Spleen (tissue), 7 donors: ENCODE measurements at regions not wholly inside any gene's neighbourhood (a gene's known extent, or its start where the extent isn't known, plus 50 kb on each side); places are given as distances from the start of the nearest gene placed in this dataset.

Experiments
- POLR2A ChIP-seq, 3 donors: fragments of 450-650 bp; IDR thresholded peaks; one replicate each; pipeline ENCODE4 v1.5.1; 2017; ENCODE audit warnings: antibody characterized with exemption in 3 of 3, mild to moderate bottlenecking in 1 of 3
- TF ChIP-seq, protein P1 (sequence below), 11 experiments: fragments of 200-600 bp in 7 of 11; fragments of 450-650 bp in 4 of 11; sonication (generic) in 4 of 11; IDR thresholded peaks in 8 of 11; conservative IDR thresholded peaks in 3 of 11; 1 replicate in 7 of 11; 2 replicates in 4 of 11; pipeline versions ENCODE4 v1.4.0 to v1.8.0; 2016 to 2021; ENCODE audit warnings: antibody characterized with exemption in 11 of 11, inconsistent platforms in 4 of 11, mild to moderate bottlenecking in 1 of 11
- donor health status: DM: no; HTN: no; CAD: no; lungs with moderate emphysema.
- donor health status: DM: no; HTN: no; CAD: no.
- donor health status: DM: no; HTN: no; CAD: no.

DNA sequence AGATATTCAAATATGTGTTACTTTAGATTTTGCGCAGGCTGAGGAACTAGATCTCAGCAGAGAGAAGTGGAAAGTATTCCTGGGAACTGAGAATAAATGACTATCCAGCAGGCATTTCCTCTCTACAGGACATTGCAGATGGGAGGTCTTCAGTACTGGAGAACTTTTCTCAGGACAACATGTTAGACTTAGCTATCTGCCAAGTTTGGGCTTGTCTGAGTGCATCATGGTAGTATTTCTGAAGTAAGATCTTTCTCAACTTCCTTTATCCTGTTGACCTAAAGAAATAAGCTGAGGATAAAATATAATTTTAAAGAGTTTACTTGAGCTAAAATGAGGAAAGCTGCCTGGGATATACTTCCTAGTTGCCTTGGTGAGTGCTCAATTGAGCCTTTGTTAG lies 167.9 kb upstream of the BCHE start:
- TF ChIP-seq, protein P1, sequence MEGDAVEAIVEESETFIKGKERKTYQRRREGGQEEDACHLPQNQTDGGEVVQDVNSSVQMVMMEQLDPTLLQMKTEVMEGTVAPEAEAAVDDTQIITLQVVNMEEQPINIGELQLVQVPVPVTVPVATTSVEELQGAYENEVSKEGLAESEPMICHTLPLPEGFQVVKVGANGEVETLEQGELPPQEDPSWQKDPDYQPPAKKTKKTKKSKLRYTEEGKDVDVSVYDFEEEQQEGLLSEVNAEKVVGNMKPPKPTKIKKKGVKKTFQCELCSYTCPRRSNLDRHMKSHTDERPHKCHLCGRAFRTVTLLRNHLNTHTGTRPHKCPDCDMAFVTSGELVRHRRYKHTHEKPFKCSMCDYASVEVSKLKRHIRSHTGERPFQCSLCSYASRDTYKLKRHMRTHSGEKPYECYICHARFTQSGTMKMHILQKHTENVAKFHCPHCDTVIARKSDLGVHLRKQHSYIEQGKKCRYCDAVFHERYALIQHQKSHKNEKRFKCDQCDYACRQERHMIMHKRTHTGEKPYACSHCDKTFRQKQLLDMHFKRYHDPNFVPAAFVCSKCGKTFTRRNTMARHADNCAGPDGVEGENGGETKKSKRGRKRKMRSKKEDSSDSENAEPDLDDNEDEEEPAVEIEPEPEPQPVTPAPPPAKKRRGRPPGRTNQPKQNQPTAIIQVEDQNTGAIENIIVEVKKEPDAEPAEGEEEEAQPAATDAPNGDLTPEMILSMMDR (IDR thresholded peaks at IDR 0.05 in 8 of 11, conservative IDR thresholded peaks at IDR 0.05 in 3 of 11): no peak
- no peak for TF ChIP-seq POLR2A (IDR thresholded peaks at IDR 0.05)
